ENCODE measurements at regions not wholly inside any gene's neighbourhood (a gene's known extent, or its start where the extent isn't known, plus 50 kb on each side); places are given as distances from the start of the nearest gene placed in this dataset.

DNA sequence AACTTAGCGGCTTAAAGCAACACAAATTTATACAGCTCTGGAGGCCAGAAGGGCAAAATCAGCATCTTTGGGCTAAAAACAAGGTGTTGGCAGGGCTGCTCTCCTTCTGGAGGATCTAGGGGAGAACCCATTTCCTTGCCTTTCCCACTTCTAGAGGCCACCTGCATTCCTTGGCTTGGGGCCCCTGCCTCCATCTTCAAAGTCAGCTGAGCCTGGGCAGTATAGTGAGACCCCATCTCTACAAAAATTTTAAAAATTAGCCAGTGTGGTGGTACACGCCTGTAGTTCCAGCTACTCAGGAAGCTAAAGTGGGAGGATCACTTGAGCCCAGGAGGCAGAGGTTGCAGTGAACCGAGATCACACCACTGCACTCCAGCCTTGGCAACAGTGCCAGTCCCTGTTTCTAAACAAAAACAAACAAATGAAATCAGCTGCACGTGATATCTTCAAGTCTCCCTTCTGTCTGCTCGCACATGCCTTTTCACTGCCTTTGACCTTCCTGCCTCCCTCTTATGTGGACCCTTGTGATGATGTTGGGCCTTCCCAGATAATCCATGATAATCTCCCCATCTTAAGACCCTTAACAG, 200.6 kb downstream of the ZFP36L2 start:
- Histone ChIP-seq H3K27me3 (ENCODE audit: control insufficient read depth, extremely low read depth, insufficient read depth, low read length) (no peaks in the 10 kb centered on the region), H3K4me2 (ENCODE audit: control insufficient read depth, extremely low read depth, insufficient read depth, low read depth, low read length) (no peak overlapping the region), H3K4me1 (ENCODE audit: control insufficient read depth, extremely low read depth, insufficient read depth, low read length) (peaks cover 13% of the 10 kb centered on the region), H3K79me2 (ENCODE audit: control insufficient read depth, insufficient read depth, low read length) (no peaks in the 10 kb centered on the region), H3K9ac (ENCODE audit: control insufficient read depth, extremely low read depth, insufficient read depth, low read length) (no peak overlapping the region), H3K4me3 (ENCODE audit: control insufficient read depth in 2 of 3, extremely low read depth in 1 of 3, insufficient read depth in 2 of 3, low read depth in 1 of 3, low read length in 3 of 3) (no peak overlapping the region), H3K36me3 (ENCODE audit: control insufficient read depth in 2 of 2, extremely low read depth in 1 of 2, insufficient read depth in 2 of 2, low read length in 2 of 2) (no peaks in the 10 kb centered on the region), H3K9me1 (ENCODE audit: control insufficient read depth, extremely low read depth, insufficient read depth, low read length) (no peaks in the 10 kb centered on the region), H2AFZ (ENCODE audit: control insufficient read depth, low read length) (no peak overlapping the region), H3K9me3 (ENCODE audit: control insufficient read depth, low read depth, low read length) (no peaks in the 10 kb centered on the region), H4K20me1 (ENCODE audit: control insufficient read depth, extremely low read depth, insufficient read depth, low read length) (no peaks in the 10 kb centered on the region), H3K27ac (ENCODE audit: control insufficient read depth, insufficient read depth, low read length) (no peak overlapping the region)
- dilution Hi-C loops (cut with MboI; ENCODE audit: extremely low pct_ligation_motif_present, low sequenced_read_pairs), result no loop called here
- peak; percentile 13 for FAIRE-seq
- TF ChIP-seq, protein P1, sequence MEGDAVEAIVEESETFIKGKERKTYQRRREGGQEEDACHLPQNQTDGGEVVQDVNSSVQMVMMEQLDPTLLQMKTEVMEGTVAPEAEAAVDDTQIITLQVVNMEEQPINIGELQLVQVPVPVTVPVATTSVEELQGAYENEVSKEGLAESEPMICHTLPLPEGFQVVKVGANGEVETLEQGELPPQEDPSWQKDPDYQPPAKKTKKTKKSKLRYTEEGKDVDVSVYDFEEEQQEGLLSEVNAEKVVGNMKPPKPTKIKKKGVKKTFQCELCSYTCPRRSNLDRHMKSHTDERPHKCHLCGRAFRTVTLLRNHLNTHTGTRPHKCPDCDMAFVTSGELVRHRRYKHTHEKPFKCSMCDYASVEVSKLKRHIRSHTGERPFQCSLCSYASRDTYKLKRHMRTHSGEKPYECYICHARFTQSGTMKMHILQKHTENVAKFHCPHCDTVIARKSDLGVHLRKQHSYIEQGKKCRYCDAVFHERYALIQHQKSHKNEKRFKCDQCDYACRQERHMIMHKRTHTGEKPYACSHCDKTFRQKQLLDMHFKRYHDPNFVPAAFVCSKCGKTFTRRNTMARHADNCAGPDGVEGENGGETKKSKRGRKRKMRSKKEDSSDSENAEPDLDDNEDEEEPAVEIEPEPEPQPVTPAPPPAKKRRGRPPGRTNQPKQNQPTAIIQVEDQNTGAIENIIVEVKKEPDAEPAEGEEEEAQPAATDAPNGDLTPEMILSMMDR (optimal IDR thresholded peaks at IDR 0.05 in 1 of 3, IDR thresholded peaks at IDR 0.05 in 1 of 3, conservative IDR thresholded peaks at IDR 0.05 in 1 of 3; ENCODE audit: extremely low read depth in 1 of 3, insufficient read depth in 2 of 3, low read length in 3 of 3), result no peak
- no peak for TF ChIP-seq EZH2 (IDR thresholded peaks at IDR 0.05; ENCODE audit: low read length)
- DNase-seq (ENCODE audit: low read depth, low spot score), result no peak

- H3K4me3 ChIP-seq (ENCODE audit: control insufficient read depth in 2 of 3, extremely low read depth in 1 of 3, insufficient read depth in 2 of 3, low read depth in 1 of 3, low read length in 3 of 3), result no peak overlapping the region
- dilution Hi-C loops (cut with MboI; ENCODE audit: extremely low pct_ligation_motif_present, low sequenced_read_pairs), result no loop called here
These were observed 201.8 kb downstream of the ZFP36L2 start for GRCh38 chr2:43024515-43025011.

More at GRCh38 chr2:43024515-43025011, 201.8 kb downstream of the ZFP36L2 start:
- no peak for DNase-seq (ENCODE audit: low read depth, low spot score)
- H3K9ac ChIP-seq (ENCODE audit: control insufficient read depth, extremely low read depth, insufficient read depth, low read length), result no peak overlapping the region
- no peaks in the 10 kb centered on the region for H3K27me3 ChIP-seq (ENCODE audit: control insufficient read depth, extremely low read depth, insufficient read depth, low read length)
- peaks cover 5% of the 10 kb centered on the region for H3K9me3 ChIP-seq (ENCODE audit: control insufficient read depth, low read depth, low read length)
- no peaks in the 10 kb centered on the region for H3K9me1 ChIP-seq (ENCODE audit: control insufficient read depth, extremely low read depth, insufficient read depth, low read length)
- no peaks in the 10 kb centered on the region for H3K36me3 ChIP-seq (ENCODE audit: control insufficient read depth in 2 of 2, extremely low read depth in 1 of 2, insufficient read depth in 2 of 2, low read length in 2 of 2)
- no peak for TF ChIP-seq EZH2 (IDR thresholded peaks at IDR 0.05; ENCODE audit: low read length)
- TF ChIP-seq, protein P1 (optimal IDR thresholded peaks at IDR 0.05 in 1 of 3, IDR thresholded peaks at IDR 0.05 in 1 of 3, conservative IDR thresholded peaks at IDR 0.05 in 1 of 3; ENCODE audit: extremely low read depth in 1 of 3, insufficient read depth in 2 of 3, low read length in 3 of 3), result peak; percentile 82 to 95 (median 87)
- H4K20me1 ChIP-seq (ENCODE audit: control insufficient read depth, extremely low read depth, insufficient read depth, low read length), result no peaks in the 10 kb centered on the region
- peak; percentile 56 for FAIRE-seq
- no peak overlapping the region for H3K4me2 ChIP-seq (ENCODE audit: control insufficient read depth, extremely low read depth, insufficient read depth, low read depth, low read length)
- H2AFZ ChIP-seq (ENCODE audit: control insufficient read depth, low read length), result no peak overlapping the region
- H3K27ac ChIP-seq (ENCODE audit: control insufficient read depth, insufficient read depth, low read length), result no peak overlapping the region
- H3K79me2 ChIP-seq (ENCODE audit: control insufficient read depth, insufficient read depth, low read length), result no peaks in the 10 kb centered on the region
- peaks cover 13% of the 10 kb centered on the region for H3K4me1 ChIP-seq (ENCODE audit: control insufficient read depth, extremely low read depth, insufficient read depth, low read length)

Data from keratinocyte (primary cell).